Left renal pelvis (tissue), 4 donors: ENCODE measurements at regions not wholly inside any gene's neighbourhood (a gene's known extent, or its start where the extent isn't known, plus 50 kb on each side); places are given as distances from the start of the nearest gene placed in this dataset.
"Not testable (repeated sequence)": the region's sequence is repeated elsewhere in the genome, so short reads cannot be mapped to it uniquely, and the experiment has no call there.

ENCODE experiments used
- DNase-seq, 4 donors: peaks; one replicate each; pipeline ENCODE4 v3.0.0-alpha.2; 2013; ENCODE audit warnings: low read depth in 4 of 4, low spot score in 3 of 4

DNA sequence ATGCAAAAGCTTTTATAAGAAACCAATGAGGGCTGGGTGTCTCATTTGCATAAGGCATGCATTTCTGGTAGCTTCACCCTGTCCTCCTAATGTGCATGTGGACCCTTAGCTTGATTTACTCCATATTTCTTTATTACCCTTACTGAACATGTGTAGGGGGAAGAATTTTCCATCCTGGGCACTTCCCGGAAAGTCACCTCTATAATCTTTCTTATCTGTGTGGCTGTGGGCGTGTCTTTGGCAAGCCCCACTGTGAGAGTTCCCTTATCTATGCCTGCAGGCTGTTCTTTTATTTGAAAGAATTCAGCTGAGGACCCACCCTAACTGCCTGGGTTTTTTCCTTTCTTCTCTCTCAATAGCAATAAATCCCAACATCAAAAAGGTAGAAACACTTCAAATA lies 627.8 kb downstream of the DOK5 start:
- DNase-seq: no peak

DNA sequence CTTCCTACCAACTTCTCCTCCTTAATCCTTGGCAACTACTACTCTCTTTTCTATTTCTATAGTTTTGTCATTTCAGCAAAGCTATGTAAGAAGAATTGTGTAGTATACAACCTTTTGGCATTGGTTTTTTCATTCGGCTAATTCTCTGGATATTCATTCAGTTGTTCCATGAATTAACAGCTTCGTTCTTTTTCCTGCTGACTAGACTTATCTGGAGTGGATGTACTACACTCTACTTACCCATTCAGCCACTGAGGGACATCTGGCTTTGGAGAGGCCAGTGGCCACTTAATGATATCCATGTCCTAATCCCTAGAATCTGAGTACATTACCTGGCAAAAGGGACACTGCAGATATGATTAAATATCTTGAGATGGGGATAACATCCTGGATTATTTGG lies 623.9 kb downstream of the DOK5 start:
- DNase-seq: no peak

- DNase-seq: no peak
Observed at GRCh38 chr20:55097621-55098020, 622.2 kb downstream of the DOK5 start.

- no peak for DNase-seq
Observed at GRCh38 chr20:55095745-55096400, 620.5 kb downstream of the DOK5 start.

DNA sequence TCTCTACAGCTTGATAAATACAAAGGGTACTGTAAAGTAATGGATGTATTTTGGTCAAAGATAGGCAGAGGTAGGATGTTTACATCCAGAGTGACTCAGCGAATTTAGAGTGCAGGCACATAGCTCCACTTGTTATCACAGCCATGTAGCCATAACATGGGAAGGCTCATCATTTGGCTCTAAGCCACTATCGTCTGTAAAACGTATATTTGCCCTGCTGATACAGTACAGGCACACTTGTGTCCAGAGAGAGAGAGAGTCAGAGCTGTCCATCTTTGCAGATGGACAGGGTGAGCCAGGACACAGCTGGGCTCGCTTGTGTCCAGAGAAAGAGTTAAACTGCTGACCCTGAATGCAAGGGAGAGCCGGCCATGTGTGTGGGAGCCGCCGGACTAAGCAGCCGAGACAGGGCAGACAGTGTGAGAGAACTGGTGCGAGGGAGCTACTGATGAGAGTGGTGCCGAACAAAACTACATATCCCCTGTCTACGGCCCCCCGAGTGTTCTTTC lies 619.0 kb downstream of the DOK5 start:
- no peak for DNase-seq

GRCh38 chr20:55090286-55090685 lies 614.9 kb downstream of the DOK5 start:
- peak in 2 of 4 donors; percentile 36 to 59 for DNase-seq

GRCh38 chr20:55086421-55086820 lies 611.0 kb downstream of the DOK5 start:
- DNase-seq: no peak

- no peak for DNase-seq
Observed at GRCh38 chr20:55079917-55080316, 604.5 kb downstream of the DOK5 start.

DNA sequence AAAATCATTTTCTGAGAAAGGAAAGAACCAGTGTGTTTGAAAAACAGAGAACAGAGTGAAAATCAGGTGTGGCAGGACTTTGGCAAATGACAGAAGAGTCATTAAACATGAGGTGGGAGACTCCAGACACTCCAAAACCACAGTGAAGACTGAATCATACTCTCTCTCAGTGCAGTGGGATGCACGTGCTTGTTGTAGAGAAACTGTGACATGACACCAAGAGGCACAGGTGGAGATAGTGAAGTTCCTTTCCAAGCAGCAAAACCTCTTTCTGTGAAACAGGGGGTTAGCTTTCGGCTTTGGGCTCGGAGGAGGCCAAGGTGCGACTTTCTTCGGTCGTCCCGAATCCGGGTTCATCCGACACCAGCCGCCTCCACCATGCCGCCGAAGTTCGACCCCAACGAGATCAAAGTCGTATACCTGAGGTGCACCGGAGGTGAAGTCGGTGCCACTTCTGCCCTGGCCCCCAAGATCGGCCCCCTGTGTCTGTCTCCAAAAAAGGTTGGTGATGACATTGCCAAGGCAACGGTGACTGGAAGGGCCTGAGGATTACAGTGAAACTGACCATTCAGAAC lies 599.0 kb downstream of the DOK5 start:
- not testable (repeated sequence) for DNase-seq

DNA sequence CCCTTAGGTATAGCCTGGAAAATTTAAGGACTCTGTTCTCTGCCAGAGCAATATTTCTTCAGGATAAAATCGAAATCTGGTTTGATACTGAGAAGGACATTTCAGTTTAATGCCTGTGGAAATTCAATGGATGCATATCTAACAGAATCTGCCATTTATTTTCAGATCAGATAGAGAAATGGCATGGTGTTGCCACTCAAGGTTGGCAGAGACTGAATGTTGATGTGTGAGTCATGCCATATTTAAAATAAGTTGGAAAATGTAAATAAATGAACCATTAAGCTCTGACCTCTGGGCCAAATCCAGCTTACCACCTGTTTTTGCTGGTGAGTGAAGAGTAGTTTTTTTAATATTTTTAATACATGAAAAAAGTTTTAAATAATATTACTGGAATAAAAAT lies 594.6 kb downstream of the DOK5 start:
- no peak for DNase-seq

DNA sequence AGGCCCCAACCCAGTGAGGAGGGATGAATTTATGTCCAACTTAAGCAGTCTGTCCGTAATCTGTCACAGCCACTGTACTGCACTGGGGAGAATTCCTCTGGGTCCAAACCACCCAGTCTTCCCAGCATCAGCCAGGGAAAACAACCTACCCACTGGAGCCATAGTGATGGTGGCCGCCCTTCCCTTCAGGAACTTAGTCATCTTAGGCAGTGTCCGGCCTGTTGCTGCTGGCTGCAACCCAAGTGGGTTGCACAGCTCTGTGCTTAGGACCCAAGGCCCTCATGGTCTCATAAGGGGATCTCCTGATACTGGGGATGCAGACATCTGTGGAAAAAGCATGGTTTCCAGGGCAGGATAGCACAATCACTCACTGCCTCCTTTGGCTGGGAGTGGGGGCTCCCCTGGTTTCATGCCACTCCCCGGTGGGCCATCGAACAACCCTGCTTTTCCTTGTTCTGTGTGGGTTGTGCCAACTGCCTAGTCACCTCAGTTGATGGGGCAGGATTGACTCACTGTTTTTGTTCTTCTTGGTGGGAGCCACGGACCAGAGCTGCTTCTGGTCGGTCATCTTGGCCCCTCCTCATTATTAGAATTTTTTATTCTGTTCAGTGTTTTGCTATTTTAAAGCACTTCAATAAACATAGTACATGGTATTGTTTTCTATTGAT lies 591.9 kb downstream of the DOK5 start:
- DNase-seq: no peak

DNA sequence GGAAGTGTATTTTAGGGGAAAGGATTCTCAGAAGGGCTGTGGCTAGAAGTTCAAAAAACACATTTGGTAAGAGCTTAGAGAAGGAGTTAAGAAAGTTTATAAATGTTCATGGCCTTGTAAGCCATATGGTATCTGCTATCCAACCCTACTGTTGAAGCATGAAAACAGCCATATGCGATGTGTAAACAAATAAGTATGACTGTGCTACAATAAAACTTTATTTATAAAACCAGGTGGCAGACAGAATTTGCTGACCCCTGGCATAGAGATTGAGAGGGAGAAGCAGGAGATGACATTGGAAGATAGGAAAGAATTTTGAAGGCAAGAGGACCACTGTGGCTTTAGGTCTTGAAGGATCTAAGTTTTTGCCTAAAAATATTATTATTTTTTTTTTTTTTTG lies 583.5 kb downstream of the DOK5 start:
- DNase-seq: no peak

DNA sequence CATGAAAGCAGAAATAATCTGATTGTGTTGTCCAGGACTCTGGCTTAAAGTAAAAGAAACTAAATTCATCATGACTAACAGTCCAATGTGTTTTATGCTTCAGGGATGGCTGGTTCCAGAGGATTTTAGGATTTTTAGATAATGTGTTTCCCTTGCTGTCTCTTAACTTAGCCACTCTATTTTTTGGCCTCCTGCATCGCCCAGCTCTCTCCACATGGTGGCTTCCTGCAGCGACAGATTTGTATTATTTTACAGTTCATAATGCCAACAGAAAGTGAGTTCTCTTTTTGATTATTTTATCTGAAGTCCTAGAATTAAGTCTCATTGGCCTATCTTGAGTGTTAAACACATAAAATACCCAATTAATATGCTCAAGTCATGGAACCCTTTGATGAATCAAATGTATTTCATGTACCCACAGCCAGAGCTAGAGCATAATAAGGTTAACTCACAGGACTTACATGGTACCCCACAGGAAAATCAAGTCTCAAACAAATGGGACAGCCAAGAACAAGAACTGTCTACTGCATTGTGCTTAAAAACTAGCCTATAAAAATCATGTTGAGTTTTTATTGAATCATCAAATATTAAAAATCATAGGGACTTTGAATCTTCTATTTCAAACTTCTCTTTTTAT lies 582.5 kb downstream of the DOK5 start:
- no peak for DNase-seq

GRCh38 chr20:55054453-55054852 lies 579.1 kb downstream of the DOK5 start:
- DNase-seq: no peak

GRCh38 chr20:55053389-55053788 lies 578.0 kb downstream of the DOK5 start:
- DNase-seq: no peak

GRCh38 chr20:55052459-55052858 lies 577.1 kb downstream of the DOK5 start:
- no peak for DNase-seq

DNA sequence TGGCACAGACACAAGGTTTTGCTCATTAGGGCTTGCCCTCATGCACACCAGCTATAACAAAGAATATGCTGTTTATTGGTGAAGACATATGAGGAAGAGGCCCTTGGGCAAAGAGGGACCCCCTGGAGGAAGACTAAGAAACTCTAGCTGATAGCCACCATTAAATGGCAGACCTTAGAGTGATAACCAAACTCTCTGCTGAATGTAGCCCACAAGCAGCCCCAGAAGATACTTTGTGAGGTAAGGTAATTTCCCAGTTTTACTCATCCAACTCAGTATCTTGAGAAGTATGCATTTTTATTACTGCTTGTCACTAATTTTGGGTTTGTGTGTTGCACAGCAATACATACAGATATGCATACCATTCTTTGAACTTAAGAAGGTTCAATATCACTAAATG lies 563.3 kb downstream of the DOK5 start:
- no peak for DNase-seq

GRCh38 chr20:55031971-55032370 lies 556.6 kb downstream of the DOK5 start:
- no peak for DNase-seq

DNA sequence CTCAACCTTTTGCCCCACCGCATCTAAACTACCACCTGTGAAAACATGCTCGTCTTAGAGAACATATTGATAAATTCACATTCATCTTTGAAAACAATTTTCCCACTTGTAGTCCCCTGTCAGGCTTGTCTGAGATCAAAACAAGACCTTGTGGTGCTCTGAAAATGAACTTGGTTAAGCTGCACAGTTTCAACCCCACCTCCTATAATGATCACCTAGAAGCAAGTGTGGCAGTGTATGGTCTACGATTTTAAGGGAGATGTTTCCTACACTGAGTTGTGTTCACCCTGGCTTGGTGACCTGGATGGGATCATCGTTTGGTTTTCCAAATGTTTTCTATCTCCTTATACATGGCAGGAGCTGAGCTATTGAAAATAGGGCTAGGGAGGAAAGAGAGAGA lies 539.4 kb downstream of the DOK5 start:
- DNase-seq: no peak

GRCh38 chr20:55010761-55011160 lies 535.4 kb downstream of the DOK5 start:
- DNase-seq: no peak

- DNase-seq: no peak
Observed at GRCh38 chr20:55009066-55009465, 533.7 kb downstream of the DOK5 start.

DNA sequence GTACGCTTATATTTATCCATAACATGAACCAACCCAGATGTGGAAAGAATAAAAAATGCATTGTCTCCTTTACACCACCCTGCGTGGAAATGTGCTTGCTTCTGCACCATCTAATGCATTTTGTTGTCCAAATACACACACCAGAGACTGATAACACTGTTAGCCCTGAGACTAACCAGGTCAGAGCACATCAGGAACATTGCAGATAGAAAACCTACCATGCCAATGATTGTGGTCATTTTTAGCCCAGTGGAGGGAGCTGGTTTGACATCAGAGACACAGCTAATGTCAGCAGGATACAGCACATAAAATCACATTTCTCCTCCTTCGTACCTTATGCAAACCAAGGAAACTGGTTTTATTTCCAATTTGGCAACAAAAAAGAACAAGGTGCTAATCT lies 528.7 kb downstream of the DOK5 start:
- DNase-seq: no peak
